ENCODE measurements at regions not wholly inside any gene's neighbourhood (a gene's known extent, or its start where the extent isn't known, plus 50 kb on each side); places are given as distances from the start of the nearest gene placed in this dataset.
A peak's percentile ranks its signal among the peaks of the same experiment; 100 is the strongest.

- no peak for DNase-seq
Measured at GRCh38 chr5:110085826-110086225, 396.1 kb downstream of the MAN2A1 start.

GRCh38 chr5:110086658-110087388 lies 397.1 kb downstream of the MAN2A1 start:
- DNase-seq: peak; percentile 76

- DNase-seq: no peak
Measured at GRCh38 chr5:110087829-110088228, 398.1 kb downstream of the MAN2A1 start.

GRCh38 chr5:110088676-110089436 lies 399.1 kb downstream of the MAN2A1 start:
- DNase-seq: peak; percentile 17

- no peak for DNase-seq
Measured at GRCh38 chr5:110092955-110093785, 403.4 kb downstream of the MAN2A1 start.

- DNase-seq: no peak
Measured at GRCh38 chr5:110094109-110094508, 404.4 kb downstream of the MAN2A1 start.

GRCh38 chr5:110094548-110094947 lies 404.8 kb downstream of the MAN2A1 start:
- DNase-seq: no peak

GRCh38 chr5:110096419-110096818 lies 406.7 kb downstream of the MAN2A1 start:
- no peak for DNase-seq

- DNase-seq: no peak
Measured at GRCh38 chr5:110099572-110099971, 409.8 kb downstream of the MAN2A1 start.

- DNase-seq: no peak
Measured at GRCh38 chr5:110103081-110103480, 413.4 kb downstream of the MAN2A1 start.

GRCh38 chr5:110104060-110104725 lies 414.5 kb downstream of the MAN2A1 start:
- no peak for DNase-seq

- no peak for DNase-seq
Measured at GRCh38 chr5:110104726-110105669, 415.3 kb downstream of the MAN2A1 start.

- DNase-seq: no peak
Measured at GRCh38 chr5:110105692-110106091, 416.0 kb downstream of the MAN2A1 start.

- DNase-seq: no peak
Measured at GRCh38 chr5:110106750-110107149, 417.0 kb downstream of the MAN2A1 start.

GRCh38 chr5:110108520-110108919 lies 418.8 kb downstream of the MAN2A1 start:
- DNase-seq: no peak

GRCh38 chr5:110109667-110110066 lies 419.9 kb downstream of the MAN2A1 start:
- DNase-seq: no peak

GRCh38 chr5:110112348-110112747 lies 422.6 kb downstream of the MAN2A1 start:
- no peak for DNase-seq

- no peak for DNase-seq
Measured at GRCh38 chr5:110115503-110115902, 425.8 kb downstream of the MAN2A1 start.

- no peak for DNase-seq
Measured at GRCh38 chr5:110116539-110116938, 426.8 kb downstream of the MAN2A1 start.

GRCh38 chr5:110134963-110135935 lies 445.5 kb downstream of the MAN2A1 start:
- DNase-seq: no peak
